ENCODE measurements at regions not wholly inside any gene's neighbourhood (a gene's known extent, or its start where the extent isn't known, plus 50 kb on each side); places are given as distances from the start of the nearest gene placed in this dataset.

GRCh38 chr13:92967923-92968322 is 258.7 kb upstream of the GPC6 start:
- no peak overlapping the region for H3K27ac ChIP-seq
- no peaks in the 10 kb centered on the region for H3K27me3 ChIP-seq (replicated peaks)
- in situ Hi-C loops (cut with HindIII; ENCODE audit: low pct_ligation_motif_present, low sequenced_read_pairs) = no loop called here
- no peak overlapping the region for H3K4me3 ChIP-seq (ENCODE audit: low read depth, low read length)
- no peaks in the 10 kb centered on the region for H3K36me3 ChIP-seq (replicated peaks)
- peak; percentile 35 for TF ChIP-seq CTCF (IDR thresholded peaks at IDR 0.05; ENCODE audit: low read depth, low read length, missing control alignments)
- DNase-seq = no peak

- no peak for DNase-seq
- no peak for TF ChIP-seq CTCF (IDR thresholded peaks at IDR 0.05; ENCODE audit: low read depth, low read length, missing control alignments)
- H3K4me3 ChIP-seq (ENCODE audit: low read depth, low read length) = no peak overlapping the region
- H3K27ac ChIP-seq = no peak overlapping the region
- no peaks in the 10 kb centered on the region for H3K27me3 ChIP-seq (replicated peaks)
- H3K36me3 ChIP-seq (replicated peaks) = no peaks in the 10 kb centered on the region
- in situ Hi-C loops (cut with HindIII; ENCODE audit: low pct_ligation_motif_present, low sequenced_read_pairs) = no loop called here
These were observed 253.9 kb upstream of the GPC6 start for GRCh38 chr13:92972751-92973150.

- Histone ChIP-seq H3K27ac (no peak overlapping the region), H3K4me3 (ENCODE audit: low read depth, low read length) (no peak overlapping the region), H3K36me3 (replicated peaks) (no peaks in the 10 kb centered on the region), H3K27me3 (replicated peaks) (no peaks in the 10 kb centered on the region)
- DNase-seq = no peak
- no peak for TF ChIP-seq CTCF (IDR thresholded peaks at IDR 0.05; ENCODE audit: low read depth, low read length, missing control alignments)
- in situ Hi-C loops (cut with HindIII; ENCODE audit: low pct_ligation_motif_present, low sequenced_read_pairs) = no loop called here
These were observed 251.6 kb upstream of the GPC6 start for GRCh38 chr13:92974905-92975429.

GRCh38 chr13:92976657-92977056 is 249.9 kb upstream of the GPC6 start:
- DNase-seq = no peak
- TF ChIP-seq CTCF (IDR thresholded peaks at IDR 0.05; ENCODE audit: low read depth, low read length, missing control alignments) = no peak
- in situ Hi-C loops (cut with HindIII; ENCODE audit: low pct_ligation_motif_present, low sequenced_read_pairs) = no loop called here
- H3K36me3 ChIP-seq (replicated peaks) = no peaks in the 10 kb centered on the region
- H3K27ac ChIP-seq = no peak overlapping the region
- no peaks in the 10 kb centered on the region for H3K27me3 ChIP-seq (replicated peaks)
- H3K4me3 ChIP-seq (ENCODE audit: low read depth, low read length) = no peak overlapping the region

- in situ Hi-C loops (cut with HindIII; ENCODE audit: low pct_ligation_motif_present, low sequenced_read_pairs) = no loop called here
- DNase-seq = no peak
These were observed 242.5 kb upstream of the GPC6 start for GRCh38 chr13:92984151-92984550.

More at GRCh38 chr13:92984151-92984550, 242.5 kb upstream of the GPC6 start:
- no peak overlapping the region for H3K27ac ChIP-seq
- no peak overlapping the region for H3K4me3 ChIP-seq (ENCODE audit: low read depth, low read length)
- no peak for TF ChIP-seq CTCF (IDR thresholded peaks at IDR 0.05; ENCODE audit: low read depth, low read length, missing control alignments)
- H3K27me3 ChIP-seq (replicated peaks) = no peaks in the 10 kb centered on the region
- no peaks in the 10 kb centered on the region for H3K36me3 ChIP-seq (replicated peaks)

All from brain microvascular endothelial cell (primary cell).